ENCODE measurements at regions not wholly inside any gene's neighbourhood (a gene's known extent, or its start where the extent isn't known, plus 50 kb on each side); places are given as distances from the start of the nearest gene placed in this dataset.

DNA sequence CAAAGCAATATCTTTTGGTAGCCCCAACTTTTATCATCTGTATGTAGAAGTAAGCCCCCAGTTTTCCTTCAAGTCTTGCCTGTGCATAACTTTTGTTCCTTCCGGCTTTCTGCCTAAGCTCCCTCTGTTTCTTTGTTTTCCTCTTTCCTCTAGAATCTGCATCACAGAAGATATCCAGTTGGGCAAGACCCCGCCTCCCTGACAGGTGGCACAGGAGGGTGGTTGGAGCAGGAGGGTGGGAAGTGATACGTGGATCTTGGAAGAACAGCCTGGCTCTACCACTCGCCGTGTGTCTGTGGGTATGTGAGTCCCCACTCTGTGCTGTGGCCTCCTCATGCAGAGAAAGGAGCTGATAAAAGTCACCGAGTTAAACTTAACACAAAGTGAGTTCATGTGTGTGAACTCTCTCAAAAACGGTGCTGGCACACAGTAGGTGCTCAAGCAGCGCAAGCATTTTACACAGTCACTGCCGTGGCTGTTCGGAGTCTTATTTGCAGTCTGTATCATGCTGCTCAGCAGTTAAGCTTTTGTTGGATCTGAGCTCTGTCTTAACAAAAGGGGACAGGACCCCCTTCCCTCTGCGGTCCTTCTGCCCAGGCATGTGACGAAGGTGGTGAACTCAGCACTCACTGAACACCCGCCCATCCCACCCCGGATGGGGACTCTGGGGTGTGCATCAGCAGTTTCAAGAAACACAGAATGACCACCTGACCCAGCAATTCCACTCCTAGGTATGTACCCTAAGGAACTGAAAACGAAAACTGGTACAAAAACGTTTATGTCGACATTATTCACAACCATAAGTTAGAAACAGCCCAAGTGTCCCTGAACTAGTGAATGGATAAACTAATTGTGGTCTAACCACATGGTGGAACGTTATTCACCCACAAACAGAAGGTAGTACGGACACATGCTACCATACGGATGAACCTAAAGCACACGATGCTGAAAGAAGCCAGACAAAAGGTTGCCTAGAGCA is 249.1 kb downstream of the CTTN start:
- Histone ChIP-seq H3K4me3 (ENCODE audit: low read depth, low read length) (no peak overlapping the region), H3K9me3 (no peaks in the 10 kb centered on the region), H3K36me3 (no peaks in the 10 kb centered on the region), H3K4me1 (no peaks in the 10 kb centered on the region), H3K27me3 (no peaks in the 10 kb centered on the region)
- no peak for DNase-seq
- TF ChIP-seq, protein P1, sequence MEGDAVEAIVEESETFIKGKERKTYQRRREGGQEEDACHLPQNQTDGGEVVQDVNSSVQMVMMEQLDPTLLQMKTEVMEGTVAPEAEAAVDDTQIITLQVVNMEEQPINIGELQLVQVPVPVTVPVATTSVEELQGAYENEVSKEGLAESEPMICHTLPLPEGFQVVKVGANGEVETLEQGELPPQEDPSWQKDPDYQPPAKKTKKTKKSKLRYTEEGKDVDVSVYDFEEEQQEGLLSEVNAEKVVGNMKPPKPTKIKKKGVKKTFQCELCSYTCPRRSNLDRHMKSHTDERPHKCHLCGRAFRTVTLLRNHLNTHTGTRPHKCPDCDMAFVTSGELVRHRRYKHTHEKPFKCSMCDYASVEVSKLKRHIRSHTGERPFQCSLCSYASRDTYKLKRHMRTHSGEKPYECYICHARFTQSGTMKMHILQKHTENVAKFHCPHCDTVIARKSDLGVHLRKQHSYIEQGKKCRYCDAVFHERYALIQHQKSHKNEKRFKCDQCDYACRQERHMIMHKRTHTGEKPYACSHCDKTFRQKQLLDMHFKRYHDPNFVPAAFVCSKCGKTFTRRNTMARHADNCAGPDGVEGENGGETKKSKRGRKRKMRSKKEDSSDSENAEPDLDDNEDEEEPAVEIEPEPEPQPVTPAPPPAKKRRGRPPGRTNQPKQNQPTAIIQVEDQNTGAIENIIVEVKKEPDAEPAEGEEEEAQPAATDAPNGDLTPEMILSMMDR (IDR thresholded peaks at IDR 0.05; ENCODE audit: low read depth, low read length) = no peak

GRCh38 chr11:70650075-70650909 is 252.0 kb downstream of the CTTN start:
- TF ChIP-seq, protein P1 (IDR thresholded peaks at IDR 0.05; ENCODE audit: low read depth, low read length) = no peak
- no peak for DNase-seq
- H3K36me3 ChIP-seq = no peaks in the 10 kb centered on the region
- no peaks in the 10 kb centered on the region for H3K9me3 ChIP-seq
- no peaks in the 10 kb centered on the region for H3K4me1 ChIP-seq
- no peaks in the 10 kb centered on the region for H3K27me3 ChIP-seq
- H3K4me3 ChIP-seq (ENCODE audit: low read depth, low read length) = no peak overlapping the region

DNA sequence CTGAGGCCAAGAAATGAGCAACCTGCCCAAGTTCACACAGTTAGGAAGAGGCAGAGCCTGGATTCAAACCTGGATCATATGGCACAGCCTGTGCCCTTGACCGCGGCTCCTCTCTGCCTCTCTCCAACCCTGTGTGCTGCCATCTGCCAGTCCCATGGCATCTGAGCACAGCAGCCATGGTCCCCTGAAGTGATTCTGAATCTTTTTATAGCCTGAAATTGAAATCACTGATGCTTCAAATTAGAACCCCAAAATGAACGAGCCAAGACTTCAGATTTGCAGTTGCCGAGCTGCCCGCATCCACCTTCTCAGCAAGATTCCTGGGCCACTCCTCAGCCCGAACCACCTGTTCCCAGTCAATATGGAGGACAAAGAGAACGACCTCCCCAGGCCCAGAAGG is 252.7 kb downstream of the CTTN start:
- DNase-seq = no peak
- Histone ChIP-seq H3K4me3 (ENCODE audit: low read depth, low read length) (no peak overlapping the region), H3K4me1 (no peaks in the 10 kb centered on the region), H3K36me3 (no peaks in the 10 kb centered on the region), H3K27me3 (no peaks in the 10 kb centered on the region), H3K9me3 (no peaks in the 10 kb centered on the region)
- TF ChIP-seq, protein P1 (IDR thresholded peaks at IDR 0.05; ENCODE audit: low read depth, low read length) = no peak

DNA sequence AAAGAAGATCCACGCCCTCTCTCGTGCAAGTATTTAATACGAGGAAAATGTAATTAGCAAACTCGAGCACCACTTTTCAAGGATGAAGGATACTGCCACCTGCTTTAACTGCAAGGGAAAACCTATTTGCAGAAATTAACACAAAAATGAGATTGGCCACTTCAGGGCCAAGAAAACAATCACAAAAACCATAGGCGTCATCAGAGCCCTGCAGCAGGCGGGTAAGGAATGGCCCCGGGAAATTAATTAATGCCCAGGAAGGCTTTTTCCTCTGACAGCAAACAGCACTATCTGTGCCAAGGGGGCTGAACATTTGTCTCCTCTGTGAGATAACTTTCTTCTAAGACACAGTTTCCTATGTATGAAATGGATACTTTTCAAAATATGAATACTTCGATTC is 255.7 kb downstream of the CTTN start:
- Histone ChIP-seq H3K4me3 (ENCODE audit: low read depth, low read length) (no peak overlapping the region), H3K36me3 (no peaks in the 10 kb centered on the region), H3K4me1 (peaks cover 3% of the 10 kb centered on the region; the same call in 1 of the 2 replicates), H3K9me3 (no peaks in the 10 kb centered on the region), H3K27me3 (no peaks in the 10 kb centered on the region)
- no peak for DNase-seq
- TF ChIP-seq, protein P1 (IDR thresholded peaks at IDR 0.05; ENCODE audit: low read depth, low read length) = no peak

GRCh38 chr11:70655816-70656215 is 257.5 kb downstream of the CTTN start:
- Histone ChIP-seq H3K9me3 (no peaks in the 10 kb centered on the region), H3K27me3 (no peaks in the 10 kb centered on the region)
- TF ChIP-seq, protein P1 (IDR thresholded peaks at IDR 0.05; ENCODE audit: low read depth, low read length) = no peak

More at GRCh38 chr11:70655816-70656215, 257.5 kb downstream of the CTTN start:
- DNase-seq = no peak
- Histone ChIP-seq H3K4me3 (ENCODE audit: low read depth, low read length) (no peak overlapping the region), H3K36me3 (no peaks in the 10 kb centered on the region), H3K4me1 (peaks cover 4% of the 10 kb centered on the region)

All from BE2C (cell line).